ENCODE measurements at regions not wholly inside any gene's neighbourhood (a gene's known extent, or its start where the extent isn't known, plus 50 kb on each side); places are given as distances from the start of the nearest gene placed in this dataset.

DNA sequence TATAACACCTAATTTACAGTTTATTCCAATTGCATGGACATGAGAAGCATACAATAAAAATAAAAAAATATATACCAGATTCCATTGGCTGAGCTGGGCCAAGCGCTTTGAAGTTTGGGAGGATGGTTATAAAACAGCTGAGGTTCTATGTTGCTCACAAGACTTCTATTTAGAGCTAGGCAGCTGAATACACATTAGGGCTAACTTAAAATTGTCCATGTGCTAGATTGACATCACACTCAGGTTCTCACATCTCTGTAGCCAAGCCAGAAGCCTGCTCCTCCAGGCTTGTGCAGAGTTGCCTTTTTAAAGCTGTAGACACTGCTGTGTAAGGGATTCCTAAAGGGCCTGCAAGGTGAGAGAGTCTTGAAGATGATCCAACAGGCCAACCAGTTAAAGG is 871.1 kb upstream of the FANCL start:
- TF ChIP-seq, protein P1, sequence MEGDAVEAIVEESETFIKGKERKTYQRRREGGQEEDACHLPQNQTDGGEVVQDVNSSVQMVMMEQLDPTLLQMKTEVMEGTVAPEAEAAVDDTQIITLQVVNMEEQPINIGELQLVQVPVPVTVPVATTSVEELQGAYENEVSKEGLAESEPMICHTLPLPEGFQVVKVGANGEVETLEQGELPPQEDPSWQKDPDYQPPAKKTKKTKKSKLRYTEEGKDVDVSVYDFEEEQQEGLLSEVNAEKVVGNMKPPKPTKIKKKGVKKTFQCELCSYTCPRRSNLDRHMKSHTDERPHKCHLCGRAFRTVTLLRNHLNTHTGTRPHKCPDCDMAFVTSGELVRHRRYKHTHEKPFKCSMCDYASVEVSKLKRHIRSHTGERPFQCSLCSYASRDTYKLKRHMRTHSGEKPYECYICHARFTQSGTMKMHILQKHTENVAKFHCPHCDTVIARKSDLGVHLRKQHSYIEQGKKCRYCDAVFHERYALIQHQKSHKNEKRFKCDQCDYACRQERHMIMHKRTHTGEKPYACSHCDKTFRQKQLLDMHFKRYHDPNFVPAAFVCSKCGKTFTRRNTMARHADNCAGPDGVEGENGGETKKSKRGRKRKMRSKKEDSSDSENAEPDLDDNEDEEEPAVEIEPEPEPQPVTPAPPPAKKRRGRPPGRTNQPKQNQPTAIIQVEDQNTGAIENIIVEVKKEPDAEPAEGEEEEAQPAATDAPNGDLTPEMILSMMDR (IDR thresholded peaks at IDR 0.05): no peak
- TF ChIP-seq POLR2A (IDR thresholded peaks at IDR 0.05): no peak
- TF ChIP-seq EP300 (IDR thresholded peaks at IDR 0.05; ENCODE audit: low read depth): no peak
- TF ChIP-seq POLR2AphosphoS5 (IDR thresholded peaks at IDR 0.05): no peak

Measured in transverse colon (tissue), 4 donors.